ENCODE measurements at regions not wholly inside any gene's neighbourhood (a gene's known extent, or its start where the extent isn't known, plus 50 kb on each side); places are given as distances from the start of the nearest gene placed in this dataset.

DNA sequence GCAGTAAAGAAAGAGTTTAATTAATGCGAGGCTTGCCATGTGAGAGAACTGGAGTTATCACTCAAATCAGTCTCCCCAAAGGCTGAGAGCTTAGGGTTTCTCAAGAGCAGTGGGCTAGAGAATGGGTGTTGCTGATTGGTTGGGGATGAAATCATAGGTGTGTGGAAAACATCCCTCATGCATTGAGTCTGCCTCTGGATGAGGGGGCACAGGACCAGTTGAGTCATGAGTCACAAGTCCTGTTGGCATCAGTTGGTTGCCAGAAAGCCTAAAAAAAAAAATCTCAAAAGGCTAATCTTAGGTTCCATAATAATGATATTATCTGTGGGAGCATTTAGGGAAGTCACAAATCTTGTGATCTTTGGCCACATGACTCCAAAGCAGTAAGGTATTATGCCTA lies 800.3 kb downstream of the TUSC7 start:
- Histone ChIP-seq H3K36me3 (no peaks in the 10 kb centered on the region), H3K4me3 (no peak overlapping the region), H3K9me3 (no peaks in the 10 kb centered on the region), H3K4me1 (no peaks in the 10 kb centered on the region), H3K27me3 (no peaks in the 10 kb centered on the region), H3K27ac (no peak overlapping the region)
- DNase-seq (no peak), ATAC-seq (no peak)
- intact Hi-C loops (cut with DNase I), result no loop called here
- TF ChIP-seq POLR2A (IDR thresholded peaks at IDR 0.05), result no peak
- TF ChIP-seq, protein P1, sequence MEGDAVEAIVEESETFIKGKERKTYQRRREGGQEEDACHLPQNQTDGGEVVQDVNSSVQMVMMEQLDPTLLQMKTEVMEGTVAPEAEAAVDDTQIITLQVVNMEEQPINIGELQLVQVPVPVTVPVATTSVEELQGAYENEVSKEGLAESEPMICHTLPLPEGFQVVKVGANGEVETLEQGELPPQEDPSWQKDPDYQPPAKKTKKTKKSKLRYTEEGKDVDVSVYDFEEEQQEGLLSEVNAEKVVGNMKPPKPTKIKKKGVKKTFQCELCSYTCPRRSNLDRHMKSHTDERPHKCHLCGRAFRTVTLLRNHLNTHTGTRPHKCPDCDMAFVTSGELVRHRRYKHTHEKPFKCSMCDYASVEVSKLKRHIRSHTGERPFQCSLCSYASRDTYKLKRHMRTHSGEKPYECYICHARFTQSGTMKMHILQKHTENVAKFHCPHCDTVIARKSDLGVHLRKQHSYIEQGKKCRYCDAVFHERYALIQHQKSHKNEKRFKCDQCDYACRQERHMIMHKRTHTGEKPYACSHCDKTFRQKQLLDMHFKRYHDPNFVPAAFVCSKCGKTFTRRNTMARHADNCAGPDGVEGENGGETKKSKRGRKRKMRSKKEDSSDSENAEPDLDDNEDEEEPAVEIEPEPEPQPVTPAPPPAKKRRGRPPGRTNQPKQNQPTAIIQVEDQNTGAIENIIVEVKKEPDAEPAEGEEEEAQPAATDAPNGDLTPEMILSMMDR (IDR thresholded peaks at IDR 0.05), result no peak
- 43% methylated on average over 1 of the region's 1 CpG for WGBS (ENCODE audit: insufficient coverage, low coverage, low lambda C conversion rate, missing lambda C conversion rate)

DNA sequence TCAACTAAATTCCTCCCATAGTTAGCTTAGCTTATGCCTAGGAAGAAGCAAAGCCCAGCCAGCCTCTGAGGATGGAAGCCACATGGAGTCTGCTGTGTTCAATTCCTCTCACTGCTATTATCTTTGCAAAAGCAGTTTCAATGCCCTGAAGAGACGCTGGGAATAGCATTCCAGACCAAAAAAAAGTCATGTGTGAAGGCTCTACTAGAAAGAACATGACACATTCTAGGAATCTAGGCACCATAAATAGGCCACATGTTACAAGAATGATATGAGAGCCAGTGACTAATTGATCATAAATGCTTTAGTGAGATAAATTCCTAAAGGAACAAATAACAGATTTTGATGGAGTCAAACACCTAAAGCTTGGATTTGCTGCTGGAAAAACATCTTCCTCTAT lies 800.8 kb downstream of the TUSC7 start:
- Histone ChIP-seq H3K27me3 (no peaks in the 10 kb centered on the region), H3K36me3 (no peaks in the 10 kb centered on the region), H3K9me3 (no peaks in the 10 kb centered on the region), H3K27ac (no peak overlapping the region), H3K4me3 (no peak overlapping the region), H3K4me1 (no peaks in the 10 kb centered on the region)
- intact Hi-C loops (cut with DNase I), result no loop called here
- DNase-seq, result no peak
- ATAC-seq, result no peak
- WGBS (ENCODE audit: insufficient coverage, low coverage, low lambda C conversion rate, missing lambda C conversion rate), result 36% methylated on average over 1 of the region's 1 CpG
- TF ChIP-seq POLR2A (IDR thresholded peaks at IDR 0.05), result no peak
- TF ChIP-seq, protein P1 (IDR thresholded peaks at IDR 0.05), result no peak

DNA sequence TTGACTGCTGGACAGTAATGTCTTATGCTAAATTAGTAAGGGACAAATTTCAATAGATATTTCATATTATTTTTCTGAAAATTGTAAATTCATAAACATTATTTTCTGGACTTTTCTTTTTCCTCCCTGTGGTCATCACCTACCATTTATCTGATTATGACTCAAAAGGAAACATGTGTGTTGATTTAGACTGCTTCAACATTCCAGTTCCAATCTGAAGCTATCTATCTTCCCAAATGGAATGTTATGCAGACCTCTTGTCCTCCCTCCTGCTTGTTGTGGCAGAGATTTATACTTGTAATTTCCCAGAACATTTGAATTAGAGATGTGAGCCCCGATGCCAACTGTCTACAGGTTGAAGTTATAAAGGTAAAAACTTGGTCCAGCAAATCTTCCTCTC lies 803.4 kb downstream of the TUSC7 start:
- DNase-seq, result no peak
- ATAC-seq, result no peak
- Histone ChIP-seq H3K27me3 (no peaks in the 10 kb centered on the region), H3K4me3 (no peak overlapping the region), H3K27ac (no peak overlapping the region), H3K36me3 (no peaks in the 10 kb centered on the region), H3K9me3 (no peaks in the 10 kb centered on the region), H3K4me1 (no peaks in the 10 kb centered on the region)
- intact Hi-C loops (cut with DNase I), result no loop called here
- WGBS (ENCODE audit: insufficient coverage, low coverage, low lambda C conversion rate, missing lambda C conversion rate), result 46% methylated on average over 1 of the region's 1 CpG
- TF ChIP-seq POLR2A (IDR thresholded peaks at IDR 0.05), result no peak
- TF ChIP-seq, protein P1 (IDR thresholded peaks at IDR 0.05), result no peak

DNA sequence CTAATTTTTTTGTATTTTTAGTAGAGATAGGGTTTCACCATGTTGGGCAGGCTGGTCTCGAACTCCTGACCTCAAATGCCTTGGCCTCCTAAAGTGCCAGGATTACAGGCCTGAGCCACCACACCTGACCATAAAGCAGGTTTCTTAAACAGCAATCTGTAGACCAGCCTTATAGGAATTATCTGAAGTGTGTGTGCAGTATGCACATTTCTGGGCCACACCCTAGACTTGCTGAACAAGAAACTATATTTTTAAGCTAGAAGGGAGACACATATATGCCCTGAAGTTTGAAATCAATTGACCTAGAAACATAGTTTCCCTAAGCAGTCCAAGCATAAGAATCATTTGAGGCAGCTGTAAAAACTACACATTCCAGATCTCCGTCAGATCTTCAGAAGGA lies 805.7 kb downstream of the TUSC7 start:
- TF ChIP-seq POLR2A (IDR thresholded peaks at IDR 0.05), result no peak
- TF ChIP-seq, protein P1 (IDR thresholded peaks at IDR 0.05), result no peak
- Histone ChIP-seq H3K27ac (no peak overlapping the region), H3K4me3 (no peak overlapping the region), H3K4me1 (no peaks in the 10 kb centered on the region), H3K36me3 (no peaks in the 10 kb centered on the region), H3K27me3 (no peaks in the 10 kb centered on the region), H3K9me3 (no peaks in the 10 kb centered on the region)
- 78% methylated on average over 2 of the region's 2 CpGs for WGBS (ENCODE audit: insufficient coverage, low coverage, low lambda C conversion rate, missing lambda C conversion rate)
- intact Hi-C loops (cut with DNase I), result no loop called here
- ATAC-seq (no peak), DNase-seq (no peak)

DNA sequence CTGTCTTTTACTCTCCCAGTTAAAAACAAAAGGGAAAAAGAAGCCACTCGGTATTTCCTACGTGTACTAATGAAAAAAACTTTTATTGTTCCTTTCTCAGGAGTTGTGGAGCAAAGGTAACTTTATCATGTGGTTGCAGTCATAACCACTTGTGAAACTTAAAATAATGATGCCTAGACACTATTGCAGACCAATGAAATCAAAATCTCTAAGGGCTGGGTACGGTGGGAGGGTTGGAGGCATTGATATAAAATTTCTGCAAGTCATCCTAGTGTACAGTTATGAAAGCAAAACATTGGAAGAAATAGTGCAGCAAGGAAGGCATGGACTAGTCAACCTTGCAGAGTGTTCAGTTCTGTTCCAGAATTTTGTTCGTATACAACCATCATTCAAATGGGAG lies 808.8 kb downstream of the TUSC7 start:
- H3K36me3 ChIP-seq, result no peaks in the 10 kb centered on the region
- intact Hi-C loops (cut with DNase I), result no loop called here
- WGBS (ENCODE audit: insufficient coverage, low coverage, low lambda C conversion rate, missing lambda C conversion rate), result 23% methylated on average over 4 of the region's 4 CpGs
- H3K4me1 ChIP-seq, result no peaks in the 10 kb centered on the region
- DNase-seq (no peak), ATAC-seq (no peak)
- H3K27me3 ChIP-seq, result no peaks in the 10 kb centered on the region
- no peak overlapping the region for H3K4me3 ChIP-seq
- no peaks in the 10 kb centered on the region for H3K9me3 ChIP-seq
- no peak for TF ChIP-seq POLR2A (IDR thresholded peaks at IDR 0.05)
- TF ChIP-seq, protein P1 (IDR thresholded peaks at IDR 0.05), result no peak
- H3K27ac ChIP-seq, result no peak overlapping the region

Measured in right lobe of liver (tissue), 6 donors.